ENCODE measurements at regions not wholly inside any gene's neighbourhood (a gene's known extent, or its start where the extent isn't known, plus 50 kb on each side); places are given as distances from the start of the nearest gene placed in this dataset.

- ATAC-seq (no peak), DNase-seq (ENCODE audit: low read depth, low spot score) (no peak)
- H3K36me3 ChIP-seq (ENCODE audit: control insufficient read depth, insufficient read depth, low read length) = no peaks in the 10 kb centered on the region
- no peaks in the 10 kb centered on the region for H3K4me1 ChIP-seq (ENCODE audit: control insufficient read depth, insufficient read depth, low read length)
- TF ChIP-seq TCF7L2 (IDR thresholded peaks at IDR 0.05; ENCODE audit: low read depth, low read length) (no peak), REST (IDR thresholded peaks at IDR 0.05; ENCODE audit: insufficient read depth in 1 of 2, low read depth in 2 of 2, low read length in 1 of 2) (no peak), POLR2AphosphoS5 (IDR thresholded peaks at IDR 0.05; ENCODE audit: low read depth, low read length) (no peak), CTCF (IDR thresholded peaks at IDR 0.05) (no peak), SIN3A (IDR thresholded peaks at IDR 0.05; ENCODE audit: borderline replicate concordance, insufficient read depth, low read depth, low read length) (no peak)
- BruUV-seq (replicated peaks) = no TSS peak
- no peak overlapping the region for H3K27ac ChIP-seq (ENCODE audit: low read length)
- peaks cover 4% of the 10 kb centered on the region; the same call in 1 of the 2 replicates for H3K27me3 ChIP-seq (ENCODE audit: control insufficient read depth, insufficient read depth, low read length)
- in situ Hi-C loops (cut with HindIII; ENCODE audit: low pct_unique_long_range_greater_than_20kb, low sequenced_read_pairs) (no loop called here), intact Hi-C loops (cut with micrococcal nuclease; ENCODE audit: unreplicated experiment) (no loop called here)
- no peaks in the 10 kb centered on the region for H3K9me3 ChIP-seq (ENCODE audit: control insufficient read depth, insufficient read depth, low read depth, low read length)
- H3K4me3 ChIP-seq (ENCODE audit: low read depth in 2 of 2, low read length in 2 of 2) = no peak overlapping the region
- ChIA-PET POLR2A (no interaction called here), CTCF (no interaction called here)
Measured at GRCh38 chr1:157274698-157275534, 136.7 kb upstream of the ETV3 start.

- CTCF ChIA-PET = no interaction called here
- no TSS peak for BruUV-seq (replicated peaks)
- no peak overlapping the region for H3K27ac ChIP-seq (ENCODE audit: low read length)
- DNase-seq (ENCODE audit: low read depth, low spot score) = no peak
- ATAC-seq = no peak
- no peak for TF ChIP-seq SIN3A (IDR thresholded peaks at IDR 0.05; ENCODE audit: borderline replicate concordance, insufficient read depth, low read depth, low read length)
- no peak for TF ChIP-seq CTCF (IDR thresholded peaks at IDR 0.05)
- no peak for TF ChIP-seq POLR2AphosphoS5 (IDR thresholded peaks at IDR 0.05; ENCODE audit: low read depth, low read length)
- TF ChIP-seq REST (IDR thresholded peaks at IDR 0.05; ENCODE audit: insufficient read depth in 1 of 2, low read depth in 2 of 2, low read length in 1 of 2) = no peak
- TF ChIP-seq TCF7L2 (IDR thresholded peaks at IDR 0.05; ENCODE audit: low read depth, low read length) = no peak
- H3K9me3 ChIP-seq (ENCODE audit: control insufficient read depth, insufficient read depth, low read depth, low read length) = no peaks in the 10 kb centered on the region
- in situ Hi-C loops (cut with HindIII; ENCODE audit: low pct_unique_long_range_greater_than_20kb, low sequenced_read_pairs) = no loop called here
- POLR2A ChIA-PET = no interaction called here
- intact Hi-C loops (cut with micrococcal nuclease; ENCODE audit: unreplicated experiment) = no loop called here
- H3K27me3 ChIP-seq (ENCODE audit: control insufficient read depth, insufficient read depth, low read length) = peaks cover 6% of the 10 kb centered on the region
- no peaks in the 10 kb centered on the region for H3K36me3 ChIP-seq (ENCODE audit: control insufficient read depth, insufficient read depth, low read length)
- no peak overlapping the region for H3K4me3 ChIP-seq (ENCODE audit: low read depth in 2 of 2, low read length in 2 of 2)
- no peaks in the 10 kb centered on the region for H3K4me1 ChIP-seq (ENCODE audit: control insufficient read depth, insufficient read depth, low read length)
Measured at GRCh38 chr1:157272729-157273524, 134.7 kb upstream of the ETV3 start.
